Trophoblast cell (in vitro differentiated cells and primary cell): ENCODE measurements at regions not wholly inside any gene's neighbourhood (a gene's known extent, or its start where the extent isn't known, plus 50 kb on each side); places are given as distances from the start of the nearest gene placed in this dataset.
A peak's percentile ranks its signal among the peaks of the same experiment; 100 is the strongest.

ENCODE experiments used
- DNase-seq, 2 donors: peaks; one replicate each; pipeline ENCODE4 v3.0.0-alpha.2; 2016
- H2AFZ ChIP-seq: 2 replicates; pipeline ENCODE4 v1.6.1; 2013; ENCODE audit warnings: low read length, moderate library complexity, mild to moderate bottlenecking; ENCODE audit not compliant: insufficient read depth, poor library complexity
- H2AK5ac ChIP-seq: 2 replicates; pipeline ENCODE4 v1.6.1; 2013; ENCODE audit warnings: mild to moderate bottlenecking, low read length
- H2BK120ac ChIP-seq: 2 replicates; pipeline ENCODE4 v1.6.1; 2013; ENCODE audit warnings: low read length, mild to moderate bottlenecking, moderate library complexity; ENCODE audit not compliant: insufficient read depth, poor library complexity
- H2BK12ac ChIP-seq: 2 replicates; pipeline ENCODE4 v1.6.1; 2013; ENCODE audit warnings: mild to moderate bottlenecking, low read length, moderate library complexity
- H2BK5ac ChIP-seq: 2 replicates; pipeline ENCODE4 v1.6.1; 2013; ENCODE audit warnings: low read length, low read depth, moderate library complexity, mild to moderate bottlenecking; ENCODE audit not compliant: poor library complexity
- H3K14ac ChIP-seq: 2 replicates; pipeline ENCODE4 v1.6.1; 2013; ENCODE audit warnings: mild to moderate bottlenecking, low read length
- H3K18ac ChIP-seq: 2 replicates; pipeline ENCODE4 v1.6.1; 2013; ENCODE audit warnings: mild to moderate bottlenecking, low read length
- H3K23ac ChIP-seq: 2 replicates; pipeline ENCODE4 v1.6.1; 2013; ENCODE audit warnings: low read length
- H3K27ac ChIP-seq: 2 replicates; pipeline ENCODE4 v1.5.1; 2013; ENCODE audit warnings: low read depth, mild to moderate bottlenecking, inconsistent platforms, low read length, moderate library complexity
- H3K27me3 ChIP-seq: 2 replicates; pipeline ENCODE4 v1.6.1; 2013; ENCODE audit warnings: inconsistent platforms, mild to moderate bottlenecking, low read length, moderate library complexity; ENCODE audit not compliant: insufficient read depth
- H3K36me3 ChIP-seq, 2 experiments: 1 replicate in 1 of 2; 2 replicates in 1 of 2; pipeline ENCODE4 v1.6.1; 2013; ENCODE audit warnings: low read length in 2 of 2, mild to moderate bottlenecking in 2 of 2, moderate library complexity in 1 of 2; ENCODE audit not compliant: insufficient read depth in 2 of 2, control insufficient read depth in 1 of 2
- H3K4ac ChIP-seq: 2 replicates; pipeline ENCODE4 v1.6.1; 2013; ENCODE audit warnings: low read depth, mild to moderate bottlenecking, low read length, moderate library complexity
- H3K4me1 ChIP-seq, 2 experiments: 1 replicate in 1 of 2; 2 replicates in 1 of 2; pipeline ENCODE4 v1.6.1; 2013; ENCODE audit warnings: low read length in 2 of 2, mild to moderate bottlenecking in 2 of 2, moderate library complexity in 1 of 2; ENCODE audit not compliant: insufficient read depth in 2 of 2, control insufficient read depth in 1 of 2
- H3K4me2 ChIP-seq: 2 replicates; pipeline ENCODE4 v1.6.1; 2013; ENCODE audit warnings: inconsistent platforms, mild to moderate bottlenecking, low read length, moderate library complexity
- H3K4me3 ChIP-seq: 2 replicates; pipeline ENCODE4 v1.5.1; 2013; ENCODE audit warnings: mild to moderate bottlenecking, low read depth, low read length, inconsistent platforms
- H3K79me1 ChIP-seq: one replicate; pipeline ENCODE4 v1.6.1; 2013; ENCODE audit warnings: low read length
- H3K79me2 ChIP-seq: 2 replicates; pipeline ENCODE4 v1.6.1; 2013; ENCODE audit warnings: low read length, mild to moderate bottlenecking; ENCODE audit not compliant: control insufficient read depth, insufficient read depth, poor library complexity
- H3K9ac ChIP-seq: 2 replicates; pipeline ENCODE4 v1.6.1; 2013; ENCODE audit warnings: mild to moderate bottlenecking, low read length
- H3K9me3 ChIP-seq: 2 replicates; pipeline ENCODE4 v1.6.1; 2013; ENCODE audit warnings: low read depth, mild to moderate bottlenecking, control low read depth, inconsistent platforms, low read length; ENCODE audit not compliant: insufficient read depth
- H4K12ac ChIP-seq: 2 replicates; pipeline ENCODE4 v1.6.1; 2013; ENCODE audit warnings: low read depth, mild to moderate bottlenecking, low read length, moderate library complexity
- H4K8ac ChIP-seq: 2 replicates; pipeline ENCODE4 v1.6.1; 2013; ENCODE audit warnings: low read depth, mild to moderate bottlenecking, low read length, moderate library complexity
- H4K91ac ChIP-seq: one replicate; pipeline ENCODE4 v1.6.1; 2013; ENCODE audit warnings: low read depth, mild to moderate bottlenecking, low read length, moderate library complexity
- WGBS: extraction: QIAGEN DNeasy Blood & Tissue Kit; methylation state at CpG from one replicate; pipeline ENCODE4 v1.1.7; 2013; ENCODE audit warnings: missing lambda C conversion rate; ENCODE audit not compliant: insufficient read length, insufficient coverage; ENCODE audit errors: extremely low coverage; 5-methylcytosine and 5-hydroxymethylcytosine counted together

- Histone ChIP-seq H4K91ac (no peak overlapping the region), H3K4me3 (no peak overlapping the region), H4K8ac (no peak overlapping the region), H2BK120ac (no peak overlapping the region), H2BK5ac (no peak overlapping the region), H3K27ac (no peak overlapping the region), H2BK12ac (no peak overlapping the region), H3K14ac (no peak overlapping the region), H3K9ac (no peak overlapping the region), H3K23ac (no peak overlapping the region), H3K9me3 (peaks cover 3% of the 10 kb centered on the region), H3K4me1 (peaks cover 0 to 2% of the 10 kb centered on the region in 2 experiments), H3K79me2 (no peaks in the 10 kb centered on the region), H3K79me1 (peaks cover under 1% of the 10 kb centered on the region), H2AFZ (no peak overlapping the region), H3K27me3 (no peaks in the 10 kb centered on the region), H3K4ac (no peak overlapping the region), H4K12ac (no peak overlapping the region), H3K18ac (no peak overlapping the region), H3K36me3 (no peaks in the 10 kb centered on the region), H3K4me2 (no peak overlapping the region), H2AK5ac (no peak overlapping the region)
- WGBS = no CpG with 5 or more reads among the region's 2 CpGs
- DNase-seq = no peak
These were observed 600.5 kb downstream of the PCDH18 start for GRCh38 chr4:136931781-136932180.

DNA sequence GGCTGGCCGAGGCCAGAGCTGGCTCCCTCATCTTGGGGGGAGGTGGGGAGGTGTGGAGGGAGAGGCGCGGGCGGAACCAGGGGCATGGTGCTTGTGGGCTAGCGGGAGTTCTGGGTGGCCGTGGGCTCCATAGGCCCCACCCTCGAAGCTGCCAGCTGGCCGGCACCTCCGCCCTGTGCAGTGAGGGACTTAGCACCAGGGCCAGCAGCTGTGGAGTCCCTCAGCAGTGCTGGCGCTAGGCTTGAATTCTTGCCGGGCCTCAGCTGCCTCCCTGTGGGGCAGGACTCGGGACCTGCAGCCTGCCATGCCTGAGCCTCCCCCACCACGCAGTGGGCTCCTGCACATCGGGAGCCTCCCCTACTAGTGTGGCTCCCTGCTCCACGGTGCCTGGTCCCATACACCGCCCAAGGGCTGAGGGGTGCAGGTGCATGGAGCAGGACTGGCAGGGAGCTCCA is 603.3 kb downstream of the PCDH18 start:
- no peak overlapping the region for H2BK5ac ChIP-seq
- no peak overlapping the region for H4K91ac ChIP-seq
- H3K4ac ChIP-seq = no peak overlapping the region
- no peak overlapping the region for H3K4me2 ChIP-seq
- H3K79me2 ChIP-seq = no peaks in the 10 kb centered on the region
- H3K14ac ChIP-seq = no peak overlapping the region
- WGBS = no CpG with 5 or more reads among the region's 16 CpGs
- no peaks in the 10 kb centered on the region for H3K36me3 ChIP-seq
- H3K4me3 ChIP-seq = no peak overlapping the region
- peaks cover 1% of the 10 kb centered on the region for H3K79me1 ChIP-seq
- H3K27ac ChIP-seq = no peak overlapping the region
- H2BK120ac ChIP-seq = no peak overlapping the region
- H3K27me3 ChIP-seq = no peaks in the 10 kb centered on the region
- H3K9me3 ChIP-seq = peaks cover 3% of the 10 kb centered on the region
- no peak overlapping the region for H4K12ac ChIP-seq
- no peak for DNase-seq
- H4K8ac ChIP-seq = no peak overlapping the region
- H3K4me1 ChIP-seq = peaks cover 0 to 2% of the 10 kb centered on the region in 2 experiments
- H2AK5ac ChIP-seq = no peak overlapping the region
- H3K23ac ChIP-seq = no peak overlapping the region
- no peak overlapping the region for H2BK12ac ChIP-seq
- no peak overlapping the region for H2AFZ ChIP-seq
- H3K9ac ChIP-seq = no peak overlapping the region
- no peak overlapping the region for H3K18ac ChIP-seq

DNA sequence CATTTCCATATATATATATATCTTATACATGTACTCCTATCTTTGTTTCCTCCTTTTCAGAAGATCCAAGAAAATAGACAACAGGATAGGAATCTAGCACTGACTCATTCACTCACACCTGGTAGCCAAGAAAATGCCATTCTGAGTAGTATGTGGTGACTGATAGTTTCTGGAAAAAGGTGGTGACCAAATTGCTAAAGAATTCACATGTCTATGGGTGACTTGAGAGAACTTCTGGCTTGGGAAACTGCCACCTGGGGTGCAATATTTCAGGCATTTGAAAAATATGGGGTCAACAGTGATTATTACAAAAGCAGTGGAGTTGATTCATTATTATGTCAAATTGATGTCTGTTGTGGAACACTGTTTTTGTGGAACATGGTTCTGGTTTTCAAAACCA is 605.1 kb downstream of the PCDH18 start:
- no peak overlapping the region for H3K9ac ChIP-seq
- no peak overlapping the region for H2AFZ ChIP-seq
- H4K8ac ChIP-seq = no peak overlapping the region
- H2BK120ac ChIP-seq = no peak overlapping the region
- H3K79me2 ChIP-seq = no peaks in the 10 kb centered on the region
- H3K4me2 ChIP-seq = no peak overlapping the region
- H3K4me1 ChIP-seq = peaks cover 0 to 2% of the 10 kb centered on the region in 2 experiments
- no peak overlapping the region for H3K4ac ChIP-seq
- no peaks in the 10 kb centered on the region for H3K36me3 ChIP-seq
- H3K27me3 ChIP-seq = no peaks in the 10 kb centered on the region
- H3K79me1 ChIP-seq = peaks cover 1% of the 10 kb centered on the region
- H3K4me3 ChIP-seq = no peak overlapping the region
- H2BK5ac ChIP-seq = no peak overlapping the region
- no peak overlapping the region for H2AK5ac ChIP-seq
- no peak overlapping the region for H3K18ac ChIP-seq
- no peak overlapping the region for H3K27ac ChIP-seq
- peak; percentile 55 to 85 for DNase-seq
- no peak overlapping the region for H4K12ac ChIP-seq
- H4K91ac ChIP-seq = no peak overlapping the region
- no peak overlapping the region for H3K23ac ChIP-seq
- H3K9me3 ChIP-seq = peaks cover 3% of the 10 kb centered on the region
- no peak overlapping the region for H3K14ac ChIP-seq
- H2BK12ac ChIP-seq = no peak overlapping the region

DNA sequence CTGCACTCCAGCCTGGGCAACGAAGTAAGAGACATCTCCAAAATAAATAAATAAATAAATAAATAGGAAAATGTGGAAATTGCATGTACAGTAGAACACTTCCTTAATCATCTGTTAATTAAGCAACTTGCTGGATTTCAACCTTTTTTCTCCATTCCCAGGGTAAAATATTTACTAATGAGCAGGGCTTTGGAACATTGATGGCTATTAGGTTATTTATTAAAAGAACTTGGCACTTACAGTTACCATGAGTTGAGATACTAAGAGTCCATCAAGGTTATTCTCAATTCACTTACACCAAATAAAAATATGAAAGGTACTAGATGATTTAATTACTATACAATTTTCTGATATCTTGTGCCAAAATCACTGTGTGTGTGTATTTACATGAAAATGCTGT is 607.1 kb downstream of the PCDH18 start:
- H2BK12ac ChIP-seq = no peak overlapping the region
- H3K36me3 ChIP-seq = no peaks in the 10 kb centered on the region
- H3K4ac ChIP-seq = no peak overlapping the region
- no peaks in the 10 kb centered on the region for H3K79me2 ChIP-seq
- H3K9ac ChIP-seq = no peak overlapping the region
- no peak overlapping the region for H3K4me2 ChIP-seq
- H4K91ac ChIP-seq = no peak overlapping the region
- no peak overlapping the region for H4K8ac ChIP-seq
- no peak overlapping the region for H2AFZ ChIP-seq
- no peak overlapping the region for H2BK120ac ChIP-seq
- H3K79me1 ChIP-seq = peaks cover 1% of the 10 kb centered on the region
- H3K23ac ChIP-seq = no peak overlapping the region
- H3K27me3 ChIP-seq = no peaks in the 10 kb centered on the region
- H3K14ac ChIP-seq = no peak overlapping the region
- no peak overlapping the region for H3K18ac ChIP-seq
- peaks cover 0 to 2% of the 10 kb centered on the region in 2 experiments for H3K4me1 ChIP-seq
- H2AK5ac ChIP-seq = no peak overlapping the region
- H2BK5ac ChIP-seq = no peak overlapping the region
- no CpG with 5 or more reads among the region's 1 CpG for WGBS
- H3K27ac ChIP-seq = no peak overlapping the region
- no peak overlapping the region for H3K4me3 ChIP-seq
- no peak for DNase-seq
- H4K12ac ChIP-seq = no peak overlapping the region
- H3K9me3 ChIP-seq = peaks cover 3% of the 10 kb centered on the region
